ENCODE measurements at regions not wholly inside any gene's neighbourhood (a gene's known extent, or its start where the extent isn't known, plus 50 kb on each side); places are given as distances from the start of the nearest gene placed in this dataset.

GRCh38 chr2:239857591-239857990 lies 167.6 kb downstream of the NDUFA10 start:
- Mint-ChIP-seq H3K4me3 (no peak overlapping the region), H3K36me3 (ENCODE audit: low read depth) (no peaks in the 10 kb centered on the region), H3K9me3 (no peaks in the 10 kb centered on the region), H3K27me3 (peaks cover 25% of the 10 kb centered on the region), H3K4me1 (ENCODE audit: low read depth) (peaks cover 24% of the 10 kb centered on the region), H3K27ac (no peak overlapping the region)
- TF ChIP-seq CTCF (IDR thresholded peaks at IDR 0.05), result no peak
- Histone ChIP-seq H3K36me3 (ENCODE audit: insufficient read depth, low read length) (no peaks in the 10 kb centered on the region), H3K27ac (ENCODE audit: low read depth in 1 of 2, low read length in 2 of 2) (no peak overlapping the region), H3K27me3 (ENCODE audit: control insufficient read depth in 1 of 2, insufficient read depth in 2 of 2, low read length in 2 of 2) (peaks cover 0 to 8% of the 10 kb centered on the region in 2 experiments), H3K4me3 (ENCODE audit: low read length) (no peak overlapping the region), H3K9me3 (ENCODE audit: control insufficient read depth in 1 of 2, insufficient read depth in 1 of 2, low read length in 2 of 2) (no peaks in the 10 kb centered on the region), H3K4me1 (ENCODE audit: insufficient read depth, low read length) (no peaks in the 10 kb centered on the region)
- ChIA-PET POLR2A (no interaction called here), CTCF (no interaction called here)
- ATAC-seq (ENCODE audit: poor library complexity) (no peak), DNase-seq (no peak)
- intact Hi-C loops (cut with DNase I, micrococcal nuclease), result no loop called here

- intact Hi-C loops (cut with DNase I, micrococcal nuclease), result no loop called here
- Histone ChIP-seq H3K4me3 (ENCODE audit: low read length) (no peak overlapping the region), H3K4me1 (ENCODE audit: insufficient read depth, low read length) (no peaks in the 10 kb centered on the region), H3K27ac (ENCODE audit: low read depth in 1 of 2, low read length in 2 of 2) (no peak overlapping the region), H3K27me3 (ENCODE audit: control insufficient read depth in 1 of 2, insufficient read depth in 2 of 2, low read length in 2 of 2) (peaks cover 0 to 8% of the 10 kb centered on the region in 2 experiments), H3K36me3 (ENCODE audit: insufficient read depth, low read length) (no peaks in the 10 kb centered on the region), H3K9me3 (ENCODE audit: control insufficient read depth in 1 of 2, insufficient read depth in 1 of 2, low read length in 2 of 2) (peaks cover under 1 to 5% of the 10 kb centered on the region in 2 experiments)
- H3K27ac Mint-ChIP-seq, result no peak overlapping the region
- no peaks in the 10 kb centered on the region for H3K36me3 Mint-ChIP-seq (ENCODE audit: low read depth)
- no peak overlapping the region for H3K4me3 Mint-ChIP-seq
- no peaks in the 10 kb centered on the region for H3K9me3 Mint-ChIP-seq
- peaks cover 16% of the 10 kb centered on the region for H3K4me1 Mint-ChIP-seq (ENCODE audit: low read depth)
- ChIA-PET POLR2A (no interaction called here), CTCF (no interaction called here)
- no peak for TF ChIP-seq CTCF (IDR thresholded peaks at IDR 0.05)
- no peak for ATAC-seq (ENCODE audit: poor library complexity)
- peaks cover 25% of the 10 kb centered on the region for H3K27me3 Mint-ChIP-seq
- DNase-seq, result no peak
Measured at GRCh38 chr2:239856620-239857285, 168.4 kb downstream of the NDUFA10 start.

GRCh38 chr2:239855863-239856587 lies 169.1 kb downstream of the NDUFA10 start:
- Mint-ChIP-seq H3K27me3 (peaks cover 25% of the 10 kb centered on the region), H3K9me3 (no peaks in the 10 kb centered on the region), H3K4me1 (ENCODE audit: low read depth) (peaks cover 9% of the 10 kb centered on the region), H3K4me3 (no peak overlapping the region), H3K36me3 (ENCODE audit: low read depth) (no peaks in the 10 kb centered on the region), H3K27ac (no peak overlapping the region)
- no peak overlapping the region for H3K27ac ChIP-seq (ENCODE audit: low read depth in 1 of 2, low read length in 2 of 2)
- H3K36me3 ChIP-seq (ENCODE audit: insufficient read depth, low read length), result no peaks in the 10 kb centered on the region
- peaks cover 8 to 11% of the 10 kb centered on the region in 2 experiments for H3K9me3 ChIP-seq (ENCODE audit: control insufficient read depth in 1 of 2, insufficient read depth in 1 of 2, low read length in 2 of 2)
- H3K27me3 ChIP-seq (ENCODE audit: control insufficient read depth in 1 of 2, insufficient read depth in 2 of 2, low read length in 2 of 2), result peaks cover 0 to 8% of the 10 kb centered on the region in 2 experiments
- no peaks in the 10 kb centered on the region for H3K4me1 ChIP-seq (ENCODE audit: insufficient read depth, low read length)
- ATAC-seq (ENCODE audit: poor library complexity), result no peak
- no peak for TF ChIP-seq CTCF (IDR thresholded peaks at IDR 0.05)
- intact Hi-C loops (cut with DNase I, micrococcal nuclease), result no loop called here
- ChIA-PET CTCF (no interaction called here), POLR2A (no interaction called here)
- no peak overlapping the region for H3K4me3 ChIP-seq (ENCODE audit: low read length)
- DNase-seq, result no peak
